Pancreas (tissue), 10 donors: ENCODE measurements at regions not wholly inside any gene's neighbourhood (a gene's known extent, or its start where the extent isn't known, plus 50 kb on each side); places are given as distances from the start of the nearest gene placed in this dataset.

Experiments used
- ATAC-seq, 4 donors: fragments of 200-7000 bp; cut with Tn5 transposase; one replicate each; pipeline versions ENCODE4 v1.8.0 to v1.9.1; 2020; ENCODE audit warnings: mild to moderate bottlenecking in 4 of 4, moderate library complexity in 4 of 4
- DNase-seq, 6 donors: peaks; one replicate each; pipeline ENCODE4 v3.0.0-alpha.2; 2020
- FAIRE-seq: peaks from 2 replicates; lab custom pipeline; 2012; peaks lifted over from hg19 to GRCh38; lab: Jason Lieb, UNC
- H3K27ac ChIP-seq, 4 donors: fragments of 200-600 bp; sonication (generic); 1 replicate in 3 of 4; 2 replicates in 1 of 4; pipeline versions ENCODE4 v1.5.0 to v1.8.0; 2020
- H3K27me3 ChIP-seq, 4 donors: fragments of 200-600 bp; one replicate each; pipeline ENCODE4 v1.8.0; 2021
- H3K36me3 ChIP-seq, 3 donors: fragments of 200-600 bp; sonication (generic) in 1 of 3; one replicate each; pipeline versions ENCODE4 v1.5.0 to v1.8.0; 2020 to 2021
- H3K4me1 ChIP-seq, 3 donors: fragments of 200-600 bp; one replicate each; pipeline ENCODE4 v1.8.0; 2021
- H3K4me3 ChIP-seq, 4 donors: fragments of 200-600 bp; sonication (generic) in 2 of 4; one replicate each; pipeline versions ENCODE4 v1.5.0 to v1.8.0; 2020 to 2021
- H3K9me3 ChIP-seq, 4 donors: fragments of 200-600 bp; one replicate each; pipeline ENCODE4 v1.8.0; 2021
- CTCF ChIP-seq, 4 donors: fragments of 200-600 bp; sonication (generic) in 3 of 4; IDR thresholded peaks; one replicate each; pipeline versions ENCODE4 v1.5.0 to v1.8.0; 2021; ENCODE audit warnings: antibody characterized with exemption in 4 of 4
- WGBS, 2 donors: extraction: QIAGEN DNeasy Blood & Tissue Kit; methylation state at CpG; one replicate each; pipeline ENCODE4 v1.1.7; 2013; 5-methylcytosine and 5-hydroxymethylcytosine counted together
- intact Hi-C, 3 donors: fragments of 100-400 bp; cut with DNase I; formaldehyde crosslinking; loops; one replicate each; pipeline versions ENCODE4 v1.11.1 to v1.14.2; 2022
- donor health status: healthy with polysubstance abuse.
- donor health status: DM: no; HTN: no; CAD: no; lungs with moderate emphysema.
- donor health status: DM: no; HTN: no; CAD: no.
- donor health status: control.
- donor health status: control.
- donor health status: Bipolar disorder and iron deficiency.
- donor health status: DM: yes; HTN: yes; CAD: no.
- donor health status: DM: no; HTN: no; CAD: no.
- donor health status: DM: no; HTN: no; CAD: no.
- donor health status: DM: yes; HTN: yes; CAD: no.

GRCh38 chr11:90449606-90450005, 226.8 kb upstream of the CHORDC1 start:
- Histone ChIP-seq H3K27me3 (no peaks in the 10 kb centered on the region), H3K4me3 (no peak overlapping the region), H3K4me1 (no peaks in the 10 kb centered on the region), H3K9me3 (no peaks in the 10 kb centered on the region), H3K36me3 (no peaks in the 10 kb centered on the region), H3K27ac (no peak overlapping the region)
- ATAC-seq (no peak), FAIRE-seq (no peak), DNase-seq (no peak)
- 80 to 87% methylated on average over 2 of the region's 2 CpGs for WGBS, 2 donors
- no peak for TF ChIP-seq CTCF (IDR thresholded peaks at IDR 0.05)
- intact Hi-C loops: no loop called here

GRCh38 chr11:90448256-90448655, 225.4 kb upstream of the CHORDC1 start:
- FAIRE-seq (no peak), DNase-seq (no peak), ATAC-seq (no peak)
- TF ChIP-seq CTCF (IDR thresholded peaks at IDR 0.05): no peak
- Histone ChIP-seq H3K4me3 (no peak overlapping the region), H3K4me1 (no peaks in the 10 kb centered on the region), H3K27ac (no peak overlapping the region), H3K9me3 (no peaks in the 10 kb centered on the region), H3K27me3 (no peaks in the 10 kb centered on the region), H3K36me3 (no peaks in the 10 kb centered on the region)
- 11 to 12% methylated on average over 4 of the region's 4 CpGs for WGBS, 2 donors
- intact Hi-C loops: no loop called here

GRCh38 chr11:90447618-90448017, 224.8 kb upstream of the CHORDC1 start:
- no peak for TF ChIP-seq CTCF (IDR thresholded peaks at IDR 0.05)
- Histone ChIP-seq H3K4me1 (no peaks in the 10 kb centered on the region), H3K4me3 (no peak overlapping the region), H3K36me3 (no peaks in the 10 kb centered on the region), H3K27ac (no peak overlapping the region), H3K9me3 (no peaks in the 10 kb centered on the region), H3K27me3 (no peaks in the 10 kb centered on the region)
- intact Hi-C loops: no loop called here
- 76 to 81% methylated on average over 5 of the region's 5 CpGs for WGBS, 2 donors
- DNase-seq: no peak
- ATAC-seq: no peak
- no peak for FAIRE-seq

- Histone ChIP-seq H3K27me3 (no peaks in the 10 kb centered on the region), H3K9me3 (no peaks in the 10 kb centered on the region), H3K4me3 (no peak overlapping the region), H3K36me3 (no peaks in the 10 kb centered on the region), H3K4me1 (no peaks in the 10 kb centered on the region), H3K27ac (no peak overlapping the region)
- WGBS, 2 donors: 31 to 38% methylated on average over 2 of the region's 2 CpGs
- TF ChIP-seq CTCF (IDR thresholded peaks at IDR 0.05): no peak
- FAIRE-seq: no peak
- intact Hi-C loops: no loop called here
- ATAC-seq: no peak
- DNase-seq: no peak
These were observed 223.4 kb upstream of the CHORDC1 start for GRCh38 chr11:90446207-90446606.

GRCh38 chr11:90438069-90438468, 215.2 kb upstream of the CHORDC1 start:
- FAIRE-seq: no peak
- intact Hi-C loops: no loop called here

More at GRCh38 chr11:90438069-90438468, 215.2 kb upstream of the CHORDC1 start:
- Histone ChIP-seq H3K36me3 (no peaks in the 10 kb centered on the region), H3K9me3 (no peaks in the 10 kb centered on the region), H3K27ac (no peak overlapping the region), H3K4me1 (no peaks in the 10 kb centered on the region), H3K4me3 (no peak overlapping the region), H3K27me3 (no peaks in the 10 kb centered on the region)
- no peak for ATAC-seq
- no peak for DNase-seq
- TF ChIP-seq CTCF (IDR thresholded peaks at IDR 0.05): no peak
- 83 to 85% methylated on average over 4 of the region's 4 CpGs for whole genome bisulfite sequencing, 2 donors
